ENCODE measurements at regions not wholly inside any gene's neighbourhood (a gene's known extent, or its start where the extent isn't known, plus 50 kb on each side); places are given as distances from the start of the nearest gene placed in this dataset.

- Histone ChIP-seq H3K9ac (replicated peaks in 1 of 4; ENCODE audit: extremely low read depth in 1 of 4, low read depth in 3 of 4, low read length in 3 of 4) (no peak overlapping the region), H3K23ac (ENCODE audit: insufficient read length) (no peak overlapping the region), H4K91ac (replicated peaks; ENCODE audit: insufficient read length, low read length) (no peak overlapping the region), H3K23me2 (ENCODE audit: low read depth, low read length) (no peaks in the 10 kb centered on the region), H4K8ac (ENCODE audit: extremely low read depth, insufficient read depth, low read length) (0 out of 2 replicates have a peak overlapping the region, but pooled peaks have one; percentile 71), H4K20me1 (replicated peaks in 1 of 2; ENCODE audit: control insufficient read depth in 1 of 2, insufficient read depth in 2 of 2, low read length in 2 of 2) (no peaks in the 10 kb centered on the region), H4K5ac (ENCODE audit: insufficient read length, low read depth, low read length) (no peak overlapping the region), H3K4me1 (replicated peaks in 1 of 4; ENCODE audit: control insufficient read depth in 3 of 4, insufficient read depth in 4 of 4, low read length in 3 of 4) (0 out of 7 replicates have a peak, but pooled peaks cover 0 to 2% (median 0%) of the 10 kb centered on the region in 4 experiments), H2BK5ac (ENCODE audit: low read depth, low read length) (no peak overlapping the region), H2BK12ac (ENCODE audit: low read depth, low read length) (no peak overlapping the region), H3K27me3 (replicated peaks in 1 of 4; ENCODE audit: control insufficient read depth in 3 of 4, extremely low read depth in 1 of 4, insufficient read depth in 3 of 4, low read length in 3 of 4) (no peaks in the 10 kb centered on the region), H2AK5ac (ENCODE audit: low read depth, low read length) (no peak overlapping the region), H3K27ac (ENCODE audit: low read depth, low read length) (no peak overlapping the region), H3K4ac (replicated peaks; ENCODE audit: insufficient read length, low read depth, low read length) (no peak overlapping the region), H3K4me2 (ENCODE audit: insufficient read depth in 1 of 2, low read depth in 2 of 2, low read length in 2 of 2) (no peak overlapping the region), H2BK20ac (ENCODE audit: low read length) (no peak overlapping the region), H3K79me2 (ENCODE audit: control insufficient read depth in 1 of 2, insufficient read depth in 2 of 2, low read length in 2 of 2) (no peaks in the 10 kb centered on the region), H3K9me3 (ENCODE audit: insufficient read depth in 2 of 2, low read depth in 1 of 2, low read length in 1 of 2) (no peaks in the 10 kb centered on the region), H3K14ac (ENCODE audit: insufficient read length) (no peak overlapping the region), H3K18ac (ENCODE audit: extremely low read depth, low read length) (peak overlapping the region; percentile 24; the same call in 1 of the 2 replicates), H2BK15ac (ENCODE audit: low read length) (no peak overlapping the region), H2BK120ac (replicated peaks; ENCODE audit: low read depth, low read length) (no peak overlapping the region), H3K4me3 (ENCODE audit: extremely low read depth in 1 of 4, insufficient read depth in 2 of 4, low read depth in 3 of 4, low read length in 4 of 4) (no peak overlapping the region), H3K56ac (replicated peaks; ENCODE audit: insufficient read length, low read depth, low read length) (no peak overlapping the region), H2AFZ (ENCODE audit: low read length) (no peak overlapping the region), H3K79me1 (ENCODE audit: low read depth, low read length) (no peaks in the 10 kb centered on the region), H3K36me3 (ENCODE audit: control insufficient read depth in 2 of 4, insufficient read depth in 4 of 4, low read length in 3 of 4) (no peaks in the 10 kb centered on the region)
- 85% methylated on average over 2 of the region's 2 CpGs; no CpG with 5 or more reads in 1 of the 2 experiments for WGBS, 2 experiments (ENCODE audit: extremely low coverage in 1 of 2, insufficient coverage in 1 of 2, insufficient read length in 1 of 2, insufficient replicate concordance in 2 of 2, low coverage in 1 of 2, low lambda C conversion rate in 2 of 2, missing lambda C conversion rate in 1 of 2)
- ChIA-PET CTCF (ENCODE audit: partially characterized antibody) (interaction anchor here (0.6 kb wide), 1 partner anchor 251 kb away, joined by 3 read pairs; no protein-coding TSS in a partner anchor), POLR2A (ENCODE audit: partially characterized antibody) (no interaction called here)
- FAIRE-seq (no peak), DNase-seq (ENCODE audit: low read depth in 1 of 2, low spot score in 2 of 2) (no peak)
- no peak for TF ChIP-seq RFX5 (IDR thresholded peaks at IDR 0.05; ENCODE audit: borderline replicate concordance, low read depth, low read length)
- TF ChIP-seq E2F6 (IDR thresholded peaks at IDR 0.05) = no peak
- TF ChIP-seq CHD2 (IDR thresholded peaks at IDR 0.05; ENCODE audit: low read length) = no peak
- TF ChIP-seq ASH2L (IDR thresholded peaks at IDR 0.05; ENCODE audit: low read length) = no peak
- TF ChIP-seq RXRA (IDR thresholded peaks at IDR 0.05; ENCODE audit: insufficient read depth, low read depth, low read length) = no peak
- no peak for TF ChIP-seq CREB1 (IDR thresholded peaks at IDR 0.05)
Measured at GRCh38 chr9:81122749-81123148, 566.6 kb downstream of the TLE1 start.
